Type B pancreatic cell (in vitro differentiated cells): ENCODE measurements at regions not wholly inside any gene's neighbourhood (a gene's known extent, or its start where the extent isn't known, plus 50 kb on each side); places are given as distances from the start of the nearest gene placed in this dataset.
A peak's percentile ranks its signal among the peaks of the same experiment; 100 is the strongest.
"Not testable (repeated sequence)": the region's sequence is repeated elsewhere in the genome, so short reads cannot be mapped to it uniquely, and the experiment has no call there.

Experiments used
- DNase-seq: peaks from one replicate; pipeline ENCODE4 v3.0.0; 2021; ENCODE audit warnings: mixed read lengths; ENCODE audit not compliant: unreplicated experiment; ENCODE audit errors: extremely low spot score
- H3K27ac Mint-ChIP-seq: 2 replicates; pipeline ENCODE4 v1.8.0; 2021; ENCODE audit warnings: mild to moderate bottlenecking, mixed read lengths
- H3K27me3 Mint-ChIP-seq: 2 replicates; pipeline ENCODE4 v1.8.0; 2021; ENCODE audit warnings: mixed read lengths
- H3K36me3 Mint-ChIP-seq: 2 replicates; pipeline ENCODE4 v1.8.0; 2021; ENCODE audit warnings: mixed read lengths
- H3K4me1 Mint-ChIP-seq: one replicate; pipeline ENCODE4 v1.8.0; 2021; ENCODE audit warnings: mixed read lengths; ENCODE audit not compliant: unreplicated experiment
- H3K4me3 Mint-ChIP-seq: 2 replicates; pipeline ENCODE4 v1.8.0; 2021; ENCODE audit warnings: mild to moderate bottlenecking, mixed read lengths
- H3K9me3 Mint-ChIP-seq: 2 replicates; pipeline ENCODE4 v1.8.0; 2021; ENCODE audit warnings: mixed read lengths
- CTCF ChIP-seq: fragments of 200-600 bp; sonication (generic); conservative IDR thresholded peaks from 2 replicates; pipeline ENCODE4 v1.5.0; 2021; ENCODE audit warnings: antibody characterized with exemption, mild to moderate bottlenecking

GRCh38 chr1:81510701-81511100, 290.0 kb upstream of the ADGRL2 start:
- DNase-seq, result no peak
- Mint-ChIP-seq H3K4me3 (no peak overlapping the region), H3K27ac (no peak overlapping the region), H3K27me3 (peaks cover 3% of the 10 kb centered on the region), H3K4me1 (peaks cover 18% of the 10 kb centered on the region), H3K9me3 (no peaks in the 10 kb centered on the region), H3K36me3 (no peaks in the 10 kb centered on the region)
- TF ChIP-seq CTCF, result no peak

DNA sequence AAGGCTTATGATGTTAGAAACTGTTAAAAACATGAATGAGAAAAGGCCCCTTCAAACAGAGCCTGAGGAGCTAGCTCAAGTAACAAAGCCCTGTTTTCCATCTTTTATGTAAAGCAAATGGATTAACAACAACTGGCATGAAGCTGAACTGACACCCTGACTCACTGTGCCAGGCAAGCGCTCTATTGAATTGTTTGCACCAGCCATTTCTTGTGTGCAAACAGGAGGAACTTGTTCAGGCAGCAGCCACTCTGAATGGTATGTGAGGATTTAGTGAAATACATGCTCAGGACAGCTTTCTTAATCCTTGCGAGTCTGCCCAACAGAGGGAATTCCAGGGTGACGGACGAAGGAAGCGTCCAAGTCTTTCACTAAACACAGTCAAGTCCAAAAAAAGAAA, 291.1 kb upstream of the ADGRL2 start:
- Mint-ChIP-seq H3K4me1 (peaks cover 19% of the 10 kb centered on the region), H3K9me3 (no peaks in the 10 kb centered on the region), H3K4me3 (peak overlapping the region; percentile 39), H3K36me3 (no peaks in the 10 kb centered on the region), H3K27me3 (peaks cover 3% of the 10 kb centered on the region), H3K27ac (peak overlapping the region; percentile 39)
- TF ChIP-seq CTCF, result no peak
- DNase-seq, result no peak

DNA sequence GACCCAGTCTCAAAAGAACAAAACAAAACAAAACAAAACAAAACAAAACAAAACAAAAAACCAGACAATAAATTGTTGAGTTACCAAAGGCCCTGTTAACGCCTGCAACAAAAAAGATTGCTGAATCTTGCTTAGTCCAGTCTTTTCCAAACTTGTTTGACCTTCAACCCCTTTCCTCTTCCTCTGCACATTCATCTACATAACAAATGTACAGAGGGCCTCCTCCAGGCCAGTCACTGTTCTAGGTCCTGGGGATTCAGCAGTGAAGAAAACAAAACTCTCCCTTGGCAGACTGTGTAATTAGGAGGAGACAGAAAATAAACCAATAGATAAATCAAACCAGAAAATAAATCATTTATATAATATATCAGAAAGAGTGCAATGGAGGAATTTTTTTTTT, 294.0 kb upstream of the ADGRL2 start:
- Mint-ChIP-seq H3K9me3 (no peaks in the 10 kb centered on the region), H3K36me3 (no peaks in the 10 kb centered on the region)

GRCh38 chr1:81505831-81506230, 294.9 kb upstream of the ADGRL2 start:
- Mint-ChIP-seq H3K27ac (no peak overlapping the region), H3K9me3 (no peaks in the 10 kb centered on the region), H3K4me3 (no peak overlapping the region), H3K4me1 (peaks cover 11% of the 10 kb centered on the region), H3K27me3 (peaks cover 3% of the 10 kb centered on the region), H3K36me3 (no peaks in the 10 kb centered on the region)
- no peak for DNase-seq
- TF ChIP-seq CTCF, result no peak

More for the DNA sequence above, 294.0 kb upstream of the ADGRL2 start:
- Mint-ChIP-seq H3K4me1 (peaks cover 11% of the 10 kb centered on the region), H3K27ac (no peak overlapping the region), H3K27me3 (peaks cover 3% of the 10 kb centered on the region), H3K4me3 (no peak overlapping the region)
- no peak for DNase-seq
- TF ChIP-seq CTCF, result no peak

GRCh38 chr1:81504820-81505219, 295.9 kb upstream of the ADGRL2 start:
- DNase-seq, H3K4me3 Mint-ChIP-seq, H3K27me3 Mint-ChIP-seq, H3K36me3 Mint-ChIP-seq, H3K27ac Mint-ChIP-seq, H3K9me3 Mint-ChIP-seq: not testable (repeated sequence)
- peaks cover 11% of the 10 kb centered on the region for H3K4me1 Mint-ChIP-seq

DNA sequence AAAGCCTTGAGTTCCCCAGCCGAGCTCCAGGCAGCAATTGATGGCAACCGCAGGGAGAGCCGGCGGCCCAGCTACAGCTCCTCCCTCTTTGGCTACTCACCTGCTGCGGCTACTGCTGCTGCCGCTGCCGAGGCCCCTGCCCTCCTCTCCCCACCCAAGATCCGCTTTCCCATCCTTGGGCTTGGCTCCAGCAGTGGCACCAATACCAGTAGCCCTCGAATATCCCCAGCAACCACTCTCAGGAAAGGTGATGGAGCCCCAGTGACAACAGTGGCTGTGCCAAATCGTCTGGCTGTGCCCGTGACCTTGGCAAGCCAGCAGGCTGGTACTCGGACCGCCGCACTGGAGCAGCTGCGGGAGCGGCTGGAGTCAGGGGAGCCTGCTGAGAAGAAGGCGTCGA, 298.0 kb upstream of the ADGRL2 start:
- H3K27me3 Mint-ChIP-seq, H3K27ac Mint-ChIP-seq, DNase-seq, H3K9me3 Mint-ChIP-seq, H3K4me1 Mint-ChIP-seq, H3K36me3 Mint-ChIP-seq, H3K4me3 Mint-ChIP-seq: not testable (repeated sequence)

GRCh38 chr1:81501485-81501884, 299.2 kb upstream of the ADGRL2 start:
- DNase-seq, H3K9me3 Mint-ChIP-seq: not testable (repeated sequence)

More at GRCh38 chr1:81501485-81501884, 299.2 kb upstream of the ADGRL2 start:
- H3K27ac Mint-ChIP-seq, H3K4me3 Mint-ChIP-seq, H3K27me3 Mint-ChIP-seq, H3K36me3 Mint-ChIP-seq, H3K4me1 Mint-ChIP-seq: not testable (repeated sequence)
